ENCODE measurements at regions not wholly inside any gene's neighbourhood (a gene's known extent, or its start where the extent isn't known, plus 50 kb on each side); places are given as distances from the start of the nearest gene placed in this dataset.

GRCh38 chr1:182315167-182315556, 76.4 kb downstream of the GLUL start:
- TF ChIP-seq, protein P1, sequence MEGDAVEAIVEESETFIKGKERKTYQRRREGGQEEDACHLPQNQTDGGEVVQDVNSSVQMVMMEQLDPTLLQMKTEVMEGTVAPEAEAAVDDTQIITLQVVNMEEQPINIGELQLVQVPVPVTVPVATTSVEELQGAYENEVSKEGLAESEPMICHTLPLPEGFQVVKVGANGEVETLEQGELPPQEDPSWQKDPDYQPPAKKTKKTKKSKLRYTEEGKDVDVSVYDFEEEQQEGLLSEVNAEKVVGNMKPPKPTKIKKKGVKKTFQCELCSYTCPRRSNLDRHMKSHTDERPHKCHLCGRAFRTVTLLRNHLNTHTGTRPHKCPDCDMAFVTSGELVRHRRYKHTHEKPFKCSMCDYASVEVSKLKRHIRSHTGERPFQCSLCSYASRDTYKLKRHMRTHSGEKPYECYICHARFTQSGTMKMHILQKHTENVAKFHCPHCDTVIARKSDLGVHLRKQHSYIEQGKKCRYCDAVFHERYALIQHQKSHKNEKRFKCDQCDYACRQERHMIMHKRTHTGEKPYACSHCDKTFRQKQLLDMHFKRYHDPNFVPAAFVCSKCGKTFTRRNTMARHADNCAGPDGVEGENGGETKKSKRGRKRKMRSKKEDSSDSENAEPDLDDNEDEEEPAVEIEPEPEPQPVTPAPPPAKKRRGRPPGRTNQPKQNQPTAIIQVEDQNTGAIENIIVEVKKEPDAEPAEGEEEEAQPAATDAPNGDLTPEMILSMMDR (IDR thresholded peaks at IDR 0.05): no peak
- no peak for TF ChIP-seq POLR2A (IDR thresholded peaks at IDR 0.05)

Measured in heart left ventricle (tissue), 13 donors.